Upper lobe of left lung (tissue), 6 donors: ENCODE measurements at regions not wholly inside any gene's neighbourhood (a gene's known extent, or its start where the extent isn't known, plus 50 kb on each side); places are given as distances from the start of the nearest gene placed in this dataset.

Experiments
- ATAC-seq, 2 donors: fragments of 200-7000 bp; cut with Tn5 transposase; one replicate each; pipeline ENCODE4 v1.9.1; 2022; ENCODE audit warnings: mild to moderate bottlenecking in 2 of 2, moderate library complexity in 2 of 2; ENCODE audit not compliant: low FRiP score in 2 of 2
- DNase-seq, 2 donors: peaks; one replicate each; pipeline ENCODE4 v3.0.0-alpha.2; 2019 to 2020
- H3K27ac ChIP-seq, 4 donors: fragments of 200-600 bp; sonication (generic); one replicate each; pipeline ENCODE4 v1.5.1; 2016 to 2019
- H3K27me3 ChIP-seq, 4 donors: fragments of 200-600 bp; sonication (generic); one replicate each; pipeline ENCODE4 v1.5.1; 2017 to 2019
- H3K36me3 ChIP-seq, 4 donors: fragments of 200-600 bp; sonication (generic); one replicate each; pipeline ENCODE4 v1.5.1; 2016 to 2019
- H3K4me1 ChIP-seq, 4 donors: fragments of 200-600 bp; sonication (generic); one replicate each; pipeline ENCODE4 v1.5.1; 2018 to 2019
- H3K4me3 ChIP-seq, 4 donors: fragments of 200-600 bp; sonication (generic); one replicate each; pipeline ENCODE4 v1.5.1; 2017 to 2019; ENCODE audit warnings: mild to moderate bottlenecking in 2 of 4, moderate library complexity in 1 of 4
- H3K9me3 ChIP-seq, 4 donors: fragments of 200-600 bp; sonication (generic); one replicate each; pipeline ENCODE4 v1.5.1; 2018 to 2019
- CTCF ChIP-seq, 6 experiments: fragments of 450-650 bp in 4 of 6; fragments of 200-600 bp in 2 of 6; sonication (generic) in 2 of 6; IDR thresholded peaks; one replicate each; pipeline ENCODE4 v1.5.1; 2016 to 2019; ENCODE audit warnings: antibody characterized with exemption in 6 of 6
- EP300 ChIP-seq, 4 donors: sonication (generic); formaldehyde crosslinking; IDR thresholded peaks; one replicate each; pipeline ENCODE4 v1.5.1; 2017; ENCODE audit warnings: antibody characterized with exemption in 4 of 4, control low read depth in 2 of 4
- POLR2A ChIP-seq, 4 donors: fragments of 450-650 bp; IDR thresholded peaks; one replicate each; pipeline ENCODE4 v1.5.1; 2016 to 2017; ENCODE audit warnings: antibody characterized with exemption in 4 of 4, mild to moderate bottlenecking in 2 of 4
- POLR2AphosphoS5 ChIP-seq, 2 donors: sonication (generic); formaldehyde crosslinking; IDR thresholded peaks; one replicate each; pipeline ENCODE4 v1.5.1; 2017; ENCODE audit warnings: antibody characterized with exemption in 2 of 2
- WGBS, 2 donors: methylation state at CpG; one replicate each; pipeline ENCODE4 v1.1.5; 2017 to 2018; 5-methylcytosine and 5-hydroxymethylcytosine counted together
- donor health status: DM: no; HTN: no; CAD: no; lungs with moderate emphysema.
- donor health status: DM: no; HTN: yes; CAD: no; lungs with severe emphysema.

DNA sequence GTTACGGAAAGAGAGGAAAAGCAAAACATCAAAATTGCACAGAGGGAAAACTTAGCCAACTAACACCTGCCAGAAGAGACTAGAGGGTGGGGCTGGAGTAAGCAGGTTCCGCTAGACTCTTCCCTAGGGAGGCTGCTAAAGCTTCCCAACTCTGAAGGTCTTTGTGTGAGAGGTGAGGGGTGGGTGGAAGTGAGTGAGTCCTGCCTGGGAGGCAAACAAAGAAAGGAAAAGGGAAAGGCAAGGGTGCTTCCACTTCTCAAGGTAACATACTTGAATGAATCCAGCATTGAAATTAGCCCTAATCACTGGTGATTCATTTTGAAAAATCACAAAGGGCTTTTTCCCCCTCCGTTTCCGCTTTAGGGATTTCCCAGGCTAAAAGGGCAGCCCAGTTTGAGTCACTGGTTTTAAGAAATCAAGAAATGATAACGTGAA, 220.5 kb upstream of the ADAMTS9 start:
- no peak overlapping the region for H3K4me3 ChIP-seq
- ATAC-seq, result no peak
- TF ChIP-seq POLR2A (IDR thresholded peaks at IDR 0.05) (no peak), POLR2AphosphoS5 (IDR thresholded peaks at IDR 0.05) (no peak), CTCF (IDR thresholded peaks at IDR 0.05) (no peak), EP300 (IDR thresholded peaks at IDR 0.05) (no peak)
- H3K27ac ChIP-seq, result no peak overlapping the region
- peaks cover 0 to 2% (median 0%) of the 10 kb centered on the region in 4 donors for H3K9me3 ChIP-seq
- WGBS, 2 donors, result 59 to 69% methylated on average over 5 of the region's 5 CpGs
- H3K27me3 ChIP-seq, result no peaks in the 10 kb centered on the region
- no peaks in the 10 kb centered on the region for H3K36me3 ChIP-seq
- peaks cover 0 to 5% (median 0%) of the 10 kb centered on the region in 4 donors for H3K4me1 ChIP-seq
- DNase-seq, result no peak

DNA sequence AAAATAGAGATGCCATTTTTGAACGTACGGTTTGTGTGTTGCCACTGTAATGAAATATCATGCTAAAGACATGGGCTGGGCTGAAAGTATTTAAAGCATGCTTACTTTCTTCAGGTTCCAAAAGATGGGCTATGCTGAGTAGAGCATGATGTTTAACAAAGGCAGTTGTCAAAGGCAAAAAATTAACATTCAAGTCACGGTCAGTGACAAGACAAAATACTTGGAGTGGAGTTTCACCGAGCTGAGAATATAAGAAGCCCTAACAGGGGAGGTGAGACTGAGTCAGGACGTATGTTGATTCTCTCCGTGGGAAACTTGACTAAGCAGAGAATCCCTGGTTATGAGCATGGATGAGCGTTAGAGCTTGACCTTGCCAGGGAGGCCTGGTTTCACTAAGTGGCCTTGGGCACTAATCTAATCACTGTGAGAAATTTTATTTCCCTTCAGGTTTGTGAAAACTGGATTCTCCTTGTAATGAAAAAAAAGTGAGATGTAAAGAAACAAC, 218.2 kb upstream of the ADAMTS9 start:
- no peak for DNase-seq
- Histone ChIP-seq H3K9me3 (no peaks in the 10 kb centered on the region), H3K4me1 (peaks cover 0 to 10% (median 0%) of the 10 kb centered on the region in 4 donors), H3K4me3 (no peak overlapping the region), H3K27ac (no peak overlapping the region), H3K36me3 (no peaks in the 10 kb centered on the region), H3K27me3 (no peaks in the 10 kb centered on the region)
- WGBS, 2 donors, result 86 to 94% methylated on average over 7 of the region's 7 CpGs
- no peak for ATAC-seq
- TF ChIP-seq CTCF (IDR thresholded peaks at IDR 0.05) (no peak), POLR2A (IDR thresholded peaks at IDR 0.05) (no peak)

DNA sequence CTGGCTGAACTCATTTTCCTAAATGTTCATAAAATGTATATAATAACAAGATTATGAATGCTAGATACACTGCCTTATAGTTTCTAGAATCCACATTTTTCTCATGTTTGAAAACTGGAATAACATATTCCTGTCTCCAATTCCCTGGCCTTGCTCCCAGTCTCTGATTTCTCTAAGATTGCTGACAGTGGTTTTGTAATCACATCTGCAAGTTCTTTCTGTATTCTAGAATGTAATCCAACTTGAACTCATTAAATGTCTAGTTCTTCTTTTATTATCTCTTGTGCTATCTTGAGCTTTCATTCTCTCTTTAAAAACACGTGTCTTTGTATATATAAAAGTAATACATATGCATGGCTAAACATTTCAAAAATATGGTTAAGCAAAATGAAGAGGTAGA, 215.2 kb upstream of the ADAMTS9 start:
- no peak for TF ChIP-seq EP300 (IDR thresholded peaks at IDR 0.05)
- TF ChIP-seq CTCF (IDR thresholded peaks at IDR 0.05), result no peak
- no peak for TF ChIP-seq POLR2A (IDR thresholded peaks at IDR 0.05)
- TF ChIP-seq POLR2AphosphoS5 (IDR thresholded peaks at IDR 0.05), result no peak
- Histone ChIP-seq H3K27ac (no peak overlapping the region), H3K4me1 (peaks cover 0 to 8% (median 0%) of the 10 kb centered on the region in 4 donors), H3K36me3 (no peaks in the 10 kb centered on the region), H3K4me3 (no peak overlapping the region), H3K27me3 (no peaks in the 10 kb centered on the region), H3K9me3 (no peaks in the 10 kb centered on the region)
- DNase-seq (no peak), ATAC-seq (no peak)
- 44 to 47% methylated on average over 1 of the region's 1 CpG for WGBS, 2 donors

DNA sequence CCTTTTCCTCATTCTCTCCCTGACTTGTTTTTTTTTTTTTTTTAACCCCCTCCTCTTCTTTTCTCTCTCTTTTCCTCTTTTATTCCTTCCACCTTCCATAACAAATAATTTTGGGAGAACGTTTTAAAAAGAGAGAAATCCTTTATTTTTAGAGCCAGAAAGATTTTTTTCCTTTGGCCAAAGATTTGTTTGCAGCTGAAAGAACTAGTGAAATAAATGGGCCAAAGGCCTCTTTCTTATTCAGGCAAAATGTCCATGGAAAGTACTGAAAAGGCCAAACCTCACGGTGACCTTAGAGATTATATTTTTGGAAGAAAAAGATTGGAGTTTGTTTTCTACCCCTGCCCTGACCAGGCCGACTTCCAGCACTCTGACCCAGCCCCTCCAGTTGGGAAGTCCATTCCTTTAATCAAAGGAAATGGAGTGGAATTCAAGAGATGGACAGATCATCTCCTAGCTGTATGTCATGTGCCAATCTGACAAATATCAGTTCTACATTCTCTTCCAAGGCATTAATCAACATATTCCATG, 214.3 kb upstream of the ADAMTS9 start:
- 64 to 70% methylated on average over 3 of the region's 3 CpGs for WGBS, 2 donors
- peaks cover 0 to 5% (median 0%) of the 10 kb centered on the region in 4 donors for H3K4me1 ChIP-seq
- no peak for TF ChIP-seq POLR2A (IDR thresholded peaks at IDR 0.05)
- no peak for TF ChIP-seq EP300 (IDR thresholded peaks at IDR 0.05)
- TF ChIP-seq POLR2AphosphoS5 (IDR thresholded peaks at IDR 0.05), result no peak
- no peak for TF ChIP-seq CTCF (IDR thresholded peaks at IDR 0.05)
- no peaks in the 10 kb centered on the region for H3K36me3 ChIP-seq
- no peak for DNase-seq
- no peaks in the 10 kb centered on the region for H3K9me3 ChIP-seq
- no peak overlapping the region for H3K27ac ChIP-seq
- ATAC-seq, result no peak
- no peaks in the 10 kb centered on the region for H3K27me3 ChIP-seq
- H3K4me3 ChIP-seq, result no peak overlapping the region

DNA sequence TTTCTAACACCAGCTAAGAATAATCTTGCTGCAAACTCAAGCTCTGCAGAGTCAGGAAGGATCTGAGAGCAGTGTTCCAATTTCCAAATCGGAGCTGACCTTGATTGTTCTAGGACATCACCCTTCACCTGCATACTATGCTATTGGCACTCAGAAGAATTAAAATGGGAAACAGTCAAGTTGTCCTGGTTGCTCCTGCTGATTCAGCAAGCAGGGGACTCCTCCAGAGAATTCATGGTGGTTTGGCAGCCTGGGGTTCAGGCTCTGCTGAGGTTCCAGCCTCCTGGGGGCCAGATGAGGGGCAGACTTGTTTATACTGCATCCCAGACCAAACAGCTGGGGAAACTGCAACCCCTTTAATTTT, 213.7 kb upstream of the ADAMTS9 start:
- no peak overlapping the region for H3K4me3 ChIP-seq
- DNase-seq, result no peak
- no peak overlapping the region for H3K27ac ChIP-seq
- peaks cover 0 to 5% (median 0%) of the 10 kb centered on the region in 4 donors for H3K4me1 ChIP-seq
- ATAC-seq, result no peak
- H3K9me3 ChIP-seq, result no peaks in the 10 kb centered on the region
- H3K36me3 ChIP-seq, result no peaks in the 10 kb centered on the region
- no peak for TF ChIP-seq POLR2A (IDR thresholded peaks at IDR 0.05)
- TF ChIP-seq CTCF (IDR thresholded peaks at IDR 0.05), result no peak
- TF ChIP-seq POLR2AphosphoS5 (IDR thresholded peaks at IDR 0.05), result no peak
- no peak for TF ChIP-seq EP300 (IDR thresholded peaks at IDR 0.05)
- WGBS, 2 donors, result 17 to 67% methylated on average over 1 of the region's 1 CpG
- no peaks in the 10 kb centered on the region for H3K27me3 ChIP-seq
